Trophoblast cell (in vitro differentiated cells and primary cell): ENCODE measurements at regions not wholly inside any gene's neighbourhood (a gene's known extent, or its start where the extent isn't known, plus 50 kb on each side); places are given as distances from the start of the nearest gene placed in this dataset.
A peak's percentile ranks its signal among the peaks of the same experiment; 100 is the strongest.

Experiments
- DNase-seq, 2 donors: peaks; one replicate each; pipeline ENCODE4 v3.0.0-alpha.2; 2016
- H2AFZ ChIP-seq: 2 replicates; pipeline ENCODE4 v1.6.1; 2013; ENCODE audit warnings: low read length, moderate library complexity, mild to moderate bottlenecking; ENCODE audit not compliant: insufficient read depth, poor library complexity
- H2AK5ac ChIP-seq: 2 replicates; pipeline ENCODE4 v1.6.1; 2013; ENCODE audit warnings: mild to moderate bottlenecking, low read length
- H2BK120ac ChIP-seq: 2 replicates; pipeline ENCODE4 v1.6.1; 2013; ENCODE audit warnings: low read length, mild to moderate bottlenecking, moderate library complexity; ENCODE audit not compliant: insufficient read depth, poor library complexity
- H2BK12ac ChIP-seq: 2 replicates; pipeline ENCODE4 v1.6.1; 2013; ENCODE audit warnings: mild to moderate bottlenecking, low read length, moderate library complexity
- H2BK5ac ChIP-seq: 2 replicates; pipeline ENCODE4 v1.6.1; 2013; ENCODE audit warnings: low read length, low read depth, moderate library complexity, mild to moderate bottlenecking; ENCODE audit not compliant: poor library complexity
- H3K14ac ChIP-seq: 2 replicates; pipeline ENCODE4 v1.6.1; 2013; ENCODE audit warnings: mild to moderate bottlenecking, low read length
- H3K18ac ChIP-seq: 2 replicates; pipeline ENCODE4 v1.6.1; 2013; ENCODE audit warnings: mild to moderate bottlenecking, low read length
- H3K23ac ChIP-seq: 2 replicates; pipeline ENCODE4 v1.6.1; 2013; ENCODE audit warnings: low read length
- H3K27ac ChIP-seq: 2 replicates; pipeline ENCODE4 v1.5.1; 2013; ENCODE audit warnings: low read depth, mild to moderate bottlenecking, inconsistent platforms, low read length, moderate library complexity
- H3K27me3 ChIP-seq: 2 replicates; pipeline ENCODE4 v1.6.1; 2013; ENCODE audit warnings: inconsistent platforms, mild to moderate bottlenecking, low read length, moderate library complexity; ENCODE audit not compliant: insufficient read depth
- H3K36me3 ChIP-seq, 2 experiments: 1 replicate in 1 of 2; 2 replicates in 1 of 2; pipeline ENCODE4 v1.6.1; 2013; ENCODE audit warnings: low read length in 2 of 2, mild to moderate bottlenecking in 2 of 2, moderate library complexity in 1 of 2; ENCODE audit not compliant: insufficient read depth in 2 of 2, control insufficient read depth in 1 of 2
- H3K4ac ChIP-seq: 2 replicates; pipeline ENCODE4 v1.6.1; 2013; ENCODE audit warnings: low read depth, mild to moderate bottlenecking, low read length, moderate library complexity
- H3K4me1 ChIP-seq, 2 experiments: 1 replicate in 1 of 2; 2 replicates in 1 of 2; pipeline ENCODE4 v1.6.1; 2013; ENCODE audit warnings: low read length in 2 of 2, mild to moderate bottlenecking in 2 of 2, moderate library complexity in 1 of 2; ENCODE audit not compliant: insufficient read depth in 2 of 2, control insufficient read depth in 1 of 2
- H3K4me2 ChIP-seq: 2 replicates; pipeline ENCODE4 v1.6.1; 2013; ENCODE audit warnings: inconsistent platforms, mild to moderate bottlenecking, low read length, moderate library complexity
- H3K4me3 ChIP-seq: 2 replicates; pipeline ENCODE4 v1.5.1; 2013; ENCODE audit warnings: mild to moderate bottlenecking, low read depth, low read length, inconsistent platforms
- H3K79me1 ChIP-seq: one replicate; pipeline ENCODE4 v1.6.1; 2013; ENCODE audit warnings: low read length
- H3K79me2 ChIP-seq: 2 replicates; pipeline ENCODE4 v1.6.1; 2013; ENCODE audit warnings: low read length, mild to moderate bottlenecking; ENCODE audit not compliant: control insufficient read depth, insufficient read depth, poor library complexity
- H3K9ac ChIP-seq: 2 replicates; pipeline ENCODE4 v1.6.1; 2013; ENCODE audit warnings: mild to moderate bottlenecking, low read length
- H3K9me3 ChIP-seq: 2 replicates; pipeline ENCODE4 v1.6.1; 2013; ENCODE audit warnings: low read depth, mild to moderate bottlenecking, control low read depth, inconsistent platforms, low read length; ENCODE audit not compliant: insufficient read depth
- H4K12ac ChIP-seq: 2 replicates; pipeline ENCODE4 v1.6.1; 2013; ENCODE audit warnings: low read depth, mild to moderate bottlenecking, low read length, moderate library complexity
- H4K8ac ChIP-seq: 2 replicates; pipeline ENCODE4 v1.6.1; 2013; ENCODE audit warnings: low read depth, mild to moderate bottlenecking, low read length, moderate library complexity
- H4K91ac ChIP-seq: one replicate; pipeline ENCODE4 v1.6.1; 2013; ENCODE audit warnings: low read depth, mild to moderate bottlenecking, low read length, moderate library complexity
- WGBS: extraction: QIAGEN DNeasy Blood & Tissue Kit; methylation state at CpG from one replicate; pipeline ENCODE4 v1.1.7; 2013; ENCODE audit warnings: missing lambda C conversion rate; ENCODE audit not compliant: insufficient read length, insufficient coverage; ENCODE audit errors: extremely low coverage; 5-methylcytosine and 5-hydroxymethylcytosine counted together

- Histone ChIP-seq H3K14ac (no peak overlapping the region), H3K4ac (no peak overlapping the region), H3K18ac (no peak overlapping the region), H3K4me1 (no peaks in the 10 kb centered on the region), H4K8ac (no peak overlapping the region), H2BK120ac (no peak overlapping the region), H3K4me3 (no peak overlapping the region), H2BK5ac (no peak overlapping the region), H3K79me1 (no peaks in the 10 kb centered on the region), H3K79me2 (no peaks in the 10 kb centered on the region), H2AFZ (no peak overlapping the region), H3K27me3 (no peaks in the 10 kb centered on the region), H2BK12ac (no peak overlapping the region), H4K12ac (no peak overlapping the region), H3K9me3 (peaks cover 4% of the 10 kb centered on the region), H2AK5ac (no peak overlapping the region), H3K23ac (no peak overlapping the region), H3K4me2 (no peak overlapping the region), H3K27ac (no peak overlapping the region), H3K36me3 (no peaks in the 10 kb centered on the region), H3K9ac (no peak overlapping the region), H4K91ac (no peak overlapping the region)
- no peak for DNase-seq
- WGBS: no CpG with 5 or more reads among the region's 1 CpG
These were observed 457.4 kb downstream of the TBC1D4 start for GRCh38 chr13:75024602-75025001.

- no peaks in the 10 kb centered on the region for H3K4me1 ChIP-seq
- H3K36me3 ChIP-seq: no peaks in the 10 kb centered on the region
- H2BK5ac ChIP-seq: no peak overlapping the region
- no peak overlapping the region for H3K14ac ChIP-seq
- H2BK12ac ChIP-seq: no peak overlapping the region
- no peaks in the 10 kb centered on the region for H3K9me3 ChIP-seq
- H3K18ac ChIP-seq: no peak overlapping the region
- no peaks in the 10 kb centered on the region for H3K79me1 ChIP-seq
- H3K4me3 ChIP-seq: no peak overlapping the region
- H3K27me3 ChIP-seq: no peaks in the 10 kb centered on the region
- H3K27ac ChIP-seq: no peak overlapping the region
- H2AFZ ChIP-seq: no peak overlapping the region
- DNase-seq: peak in 1 of 2 donors; percentile 14
- H3K79me2 ChIP-seq: no peaks in the 10 kb centered on the region
- H3K4me2 ChIP-seq: no peak overlapping the region
- H3K23ac ChIP-seq: no peak overlapping the region
- no CpG with 5 or more reads among the region's 1 CpG for WGBS
- H4K91ac ChIP-seq: no peak overlapping the region
- H2AK5ac ChIP-seq: no peak overlapping the region
- H4K8ac ChIP-seq: no peak overlapping the region
- H3K4ac ChIP-seq: no peak overlapping the region
- no peak overlapping the region for H2BK120ac ChIP-seq
- H3K9ac ChIP-seq: no peak overlapping the region
- no peak overlapping the region for H4K12ac ChIP-seq
These were observed 458.4 kb downstream of the TBC1D4 start for GRCh38 chr13:75023609-75024008.

GRCh38 chr13:75021151-75021550 lies 460.8 kb downstream of the TBC1D4 start:
- no peak overlapping the region for H2AFZ ChIP-seq
- no peak overlapping the region for H3K4me2 ChIP-seq
- H3K79me2 ChIP-seq: no peaks in the 10 kb centered on the region
- DNase-seq: no peak
- no peak overlapping the region for H2BK5ac ChIP-seq
- H2AK5ac ChIP-seq: no peak overlapping the region
- H3K4me3 ChIP-seq: no peak overlapping the region
- H2BK120ac ChIP-seq: no peak overlapping the region
- H3K14ac ChIP-seq: no peak overlapping the region
- WGBS: no CpG with 5 or more reads among the region's 5 CpGs
- H3K9me3 ChIP-seq: no peaks in the 10 kb centered on the region
- no peaks in the 10 kb centered on the region for H3K27me3 ChIP-seq
- no peak overlapping the region for H3K4ac ChIP-seq
- H2BK12ac ChIP-seq: no peak overlapping the region
- no peak overlapping the region for H3K23ac ChIP-seq
- H3K27ac ChIP-seq: no peak overlapping the region
- H4K12ac ChIP-seq: no peak overlapping the region
- H3K9ac ChIP-seq: no peak overlapping the region
- no peaks in the 10 kb centered on the region for H3K79me1 ChIP-seq
- no peak overlapping the region for H4K91ac ChIP-seq
- no peak overlapping the region for H4K8ac ChIP-seq
- no peaks in the 10 kb centered on the region for H3K4me1 ChIP-seq
- H3K18ac ChIP-seq: no peak overlapping the region
- H3K36me3 ChIP-seq: no peaks in the 10 kb centered on the region

- Histone ChIP-seq H3K27me3 (no peaks in the 10 kb centered on the region), H2BK5ac (no peak overlapping the region), H4K8ac (no peak overlapping the region), H3K23ac (no peak overlapping the region), H2BK120ac (no peak overlapping the region), H2AFZ (no peak overlapping the region), H3K36me3 (no peaks in the 10 kb centered on the region), H3K18ac (no peak overlapping the region), H3K4me1 (no peaks in the 10 kb centered on the region), H3K4ac (no peak overlapping the region), H4K12ac (no peak overlapping the region), H4K91ac (no peak overlapping the region), H3K9me3 (no peaks in the 10 kb centered on the region), H3K27ac (no peak overlapping the region), H2AK5ac (no peak overlapping the region), H3K9ac (no peak overlapping the region), H3K4me3 (no peak overlapping the region), H3K79me2 (no peaks in the 10 kb centered on the region), H3K14ac (no peak overlapping the region), H3K4me2 (no peak overlapping the region), H2BK12ac (no peak overlapping the region), H3K79me1 (no peaks in the 10 kb centered on the region)
- DNase-seq: no peak
- no CpG with 5 or more reads among the region's 1 CpG for WGBS
These were observed 465.7 kb downstream of the TBC1D4 start for GRCh38 chr13:75016225-75016624.
